Keratinocyte (primary cell): ENCODE measurements at regions not wholly inside any gene's neighbourhood (a gene's known extent, or its start where the extent isn't known, plus 50 kb on each side); places are given as distances from the start of the nearest gene placed in this dataset.

Experiments used
- DNase-seq: peaks from one replicate; pipeline ENCODE4 v3.0.0-alpha.2; 2011; ENCODE audit warnings: low read depth, missing footprints, low spot score
- FAIRE-seq: peaks from 2 replicates; lab custom pipeline; 2011; peaks lifted over from hg19 to GRCh38; lab: Jason Lieb, UNC
- H2AFZ ChIP-seq: 2 replicates; pipeline ENCODE4 v1.6.0; 2012; ENCODE audit warnings: low read length, control low read depth, inconsistent platforms; ENCODE audit not compliant: control insufficient read depth
- H3K27ac ChIP-seq: 2 replicates; pipeline ENCODE4 v1.5.1; 2011; ENCODE audit warnings: low read length; ENCODE audit not compliant: control insufficient read depth, insufficient read depth
- H3K27me3 ChIP-seq: 3 replicates; pipeline ENCODE4 v1.6.0; 2011; ENCODE audit warnings: low read length; ENCODE audit not compliant: control insufficient read depth, insufficient read depth; ENCODE audit errors: extremely low read depth
- H3K36me3 ChIP-seq, 2 experiments: 2 replicates in 1 of 2; 3 replicates in 1 of 2; pipeline ENCODE4 v1.5.1; 2011; ENCODE audit warnings: low read length in 2 of 2, mild to moderate bottlenecking in 1 of 2; ENCODE audit not compliant: control insufficient read depth in 2 of 2, insufficient read depth in 2 of 2; ENCODE audit errors: extremely low read depth in 1 of 2
- H3K4me1 ChIP-seq: 3 replicates; pipeline ENCODE4 v1.5.1; 2011; ENCODE audit warnings: low read length; ENCODE audit not compliant: control insufficient read depth, insufficient read depth; ENCODE audit errors: extremely low read depth
- H3K4me2 ChIP-seq: 3 replicates; pipeline ENCODE4 v1.6.0; 2011; ENCODE audit warnings: low read depth, low read length; ENCODE audit not compliant: control insufficient read depth, insufficient read depth; ENCODE audit errors: extremely low read depth
- H3K4me3 ChIP-seq, 3 experiments: fragments of 200-600 bp in 1 of 3; sonication (generic) in 1 of 3; 2 replicates in 2 of 3; 3 replicates in 1 of 3; pipeline ENCODE4 v1.5.1; 2011 to 2016; ENCODE audit warnings: low read length in 3 of 3, mild to moderate bottlenecking in 3 of 3, control low read depth in 2 of 3, inconsistent platforms in 1 of 3, low read depth in 1 of 3, mixed read lengths in 1 of 3, mixed run types in 1 of 3, moderate library complexity in 1 of 3; ENCODE audit not compliant: control insufficient read depth in 2 of 3, insufficient read depth in 2 of 3; ENCODE audit errors: extremely low read depth in 1 of 3
- H3K79me2 ChIP-seq: 2 replicates; pipeline ENCODE4 v1.6.0; 2012; ENCODE audit warnings: low read length; ENCODE audit not compliant: control insufficient read depth, insufficient read depth
- H3K9ac ChIP-seq: 3 replicates; pipeline ENCODE4 v1.6.0; 2011; ENCODE audit warnings: low read length; ENCODE audit not compliant: control insufficient read depth, insufficient read depth; ENCODE audit errors: extremely low read depth
- H3K9me1 ChIP-seq: 3 replicates; pipeline ENCODE4 v1.6.0; 2011; ENCODE audit warnings: low read length; ENCODE audit not compliant: control insufficient read depth, insufficient read depth; ENCODE audit errors: extremely low read depth
- H3K9me3 ChIP-seq: 2 replicates; pipeline ENCODE4 v1.5.1; 2012; ENCODE audit warnings: low read depth, low read length; ENCODE audit not compliant: control insufficient read depth
- H4K20me1 ChIP-seq: 3 replicates; pipeline ENCODE4 v1.6.0; 2011; ENCODE audit warnings: low read length; ENCODE audit not compliant: control insufficient read depth, insufficient read depth; ENCODE audit errors: extremely low read depth
- CTCF ChIP-seq, 3 experiments: IDR thresholded peaks in 1 of 3; conservative IDR thresholded peaks in 1 of 3; optimal IDR thresholded peaks in 1 of 3; 2 replicates in 2 of 3; 3 replicates in 1 of 3; pipeline versions ENCODE3 to v1.5.1; 2011; ENCODE audit warnings: low read length in 3 of 3, mild to moderate bottlenecking in 3 of 3, moderate library complexity in 2 of 3, control low read depth in 1 of 3, inconsistent platforms in 1 of 3; ENCODE audit not compliant: insufficient read depth in 2 of 3; ENCODE audit errors: extremely low read depth in 1 of 3
- EZH2 ChIP-seq: IDR thresholded peaks from one replicate; pipeline ENCODE4 v1.6.1; 2012; ENCODE audit warnings: inconsistent platforms, mild to moderate bottlenecking, low read length, moderate library complexity
- dilution Hi-C: fragments of 300-500 bp; cut with MboI; formaldehyde crosslinking; loops from one replicate; pipeline ENCODE4 v1.7.0; 2020; ENCODE audit warnings: low sequenced_read_pairs; ENCODE audit not compliant: extremely low pct_ligation_motif_present

- FAIRE-seq (no peak), DNase-seq (no peak)
- Histone ChIP-seq H2AFZ (no peak overlapping the region), H3K4me2 (no peak overlapping the region), H3K36me3 (no peaks in the 10 kb centered on the region), H3K9me1 (no peaks in the 10 kb centered on the region), H4K20me1 (no peaks in the 10 kb centered on the region), H3K27me3 (no peaks in the 10 kb centered on the region), H3K9me3 (no peaks in the 10 kb centered on the region), H3K4me3 (no peak overlapping the region), H3K79me2 (no peaks in the 10 kb centered on the region), H3K4me1 (no peaks in the 10 kb centered on the region), H3K27ac (no peak overlapping the region), H3K9ac (no peak overlapping the region)
- TF ChIP-seq CTCF (optimal IDR thresholded peaks at IDR 0.05 in 1 of 3, IDR thresholded peaks at IDR 0.05 in 1 of 3, conservative IDR thresholded peaks at IDR 0.05 in 1 of 3; ENCODE audit: extremely low read depth in 1 of 3, insufficient read depth in 2 of 3, low read length in 3 of 3) (no peak), EZH2 (no peak)
- dilution Hi-C loops: no loop called here
Measured at GRCh38 chr2:23114299-23114698, 270.7 kb upstream of the KLHL29 start.

GRCh38 chr2:23118313-23118712 is 266.7 kb upstream of the KLHL29 start:
- no peaks in the 10 kb centered on the region for H3K27me3 ChIP-seq
- dilution Hi-C loops: no loop called here
- H3K36me3 ChIP-seq: no peaks in the 10 kb centered on the region
- no peaks in the 10 kb centered on the region for H3K79me2 ChIP-seq
- TF ChIP-seq CTCF (optimal IDR thresholded peaks at IDR 0.05 in 1 of 3, IDR thresholded peaks at IDR 0.05 in 1 of 3, conservative IDR thresholded peaks at IDR 0.05 in 1 of 3; ENCODE audit: extremely low read depth in 1 of 3, insufficient read depth in 2 of 3, low read length in 3 of 3) (no peak), EZH2 (no peak)
- H3K9ac ChIP-seq: no peak overlapping the region
- H3K9me3 ChIP-seq: no peaks in the 10 kb centered on the region
- no peak for DNase-seq
- no peak for FAIRE-seq
- no peak overlapping the region for H2AFZ ChIP-seq
- H3K4me3 ChIP-seq: no peak overlapping the region
- no peak overlapping the region for H3K27ac ChIP-seq
- H3K9me1 ChIP-seq: no peaks in the 10 kb centered on the region
- no peak overlapping the region for H3K4me2 ChIP-seq
- H4K20me1 ChIP-seq: no peaks in the 10 kb centered on the region
- no peaks in the 10 kb centered on the region for H3K4me1 ChIP-seq
